Body of pancreas (tissue), 4 donors: ENCODE measurements at regions not wholly inside any gene's neighbourhood (a gene's known extent, or its start where the extent isn't known, plus 50 kb on each side); places are given as distances from the start of the nearest gene placed in this dataset.

Source experiments
- ATAC-seq: fragments of 150-250 bp; one replicate; pipeline ENCODE4 v1.9.1; 2016
- DNase-seq, 4 donors: peaks; one replicate each; pipeline ENCODE4 v3.0.0-alpha.2; 2019
- H3K27ac ChIP-seq, 4 donors: fragments of 200-600 bp; sonication (generic); 1 replicate in 3 of 4; 2 replicates in 1 of 4; pipeline versions ENCODE4 v1.5.1 to v1.6.1; 2016 to 2019; ENCODE audit warnings: mild to moderate bottlenecking in 1 of 4, mixed read lengths in 1 of 4, moderate library complexity in 1 of 4
- H3K27me3 ChIP-seq, 2 donors: fragments of 200-600 bp; sonication (generic); one replicate each; pipeline ENCODE4 v1.6.0; 2016; ENCODE audit warnings: mild to moderate bottlenecking in 1 of 2
- H3K36me3 ChIP-seq, 2 donors: fragments of 200-600 bp; sonication (generic); replicated peaks in 1 of 2; 2 replicates each; pipeline ENCODE4 v1.5.1; 2016; ENCODE audit warnings: low read depth in 2 of 2; ENCODE audit not compliant: insufficient read depth in 1 of 2
- H3K4me1 ChIP-seq: fragments of 200-600 bp; sonication (generic); one replicate; pipeline ENCODE4 v1.6.0; 2016
- H3K4me3 ChIP-seq, 2 donors: fragments of 200-600 bp; sonication (generic); 1 replicate in 1 of 2; 2 replicates in 1 of 2; pipeline ENCODE4 v1.5.1; 2016 to 2019
- H3K9me3 ChIP-seq, 3 donors: fragments of 200-600 bp; sonication (generic); 1 replicate in 2 of 3; 2 replicates in 1 of 3; pipeline ENCODE4 v1.5.1; 2016
- CTCF ChIP-seq, 7 experiments: fragments of 450-650 bp in 4 of 7; fragments of 200-600 bp in 3 of 7; sonication (generic) in 3 of 7; IDR thresholded peaks; one replicate each; pipeline ENCODE4 v1.5.1; 2016 to 2019; ENCODE audit warnings: antibody characterized with exemption in 7 of 7
- POLR2A ChIP-seq, 3 donors: fragments of 450-650 bp; IDR thresholded peaks; one replicate each; pipeline ENCODE4 v1.6.1; 2016; ENCODE audit warnings: antibody characterized with exemption in 3 of 3, mild to moderate bottlenecking in 2 of 3
- WGBS, 2 donors: methylation state at CpG; one replicate each; pipeline ENCODE4 v1.1.5; 2017; 5-methylcytosine and 5-hydroxymethylcytosine counted together
- intact Hi-C: fragments of 100-400 bp; cut with DNase I; formaldehyde crosslinking; loops from one replicate; pipeline ENCODE4 v1.15.1; 2023

- no peaks in the 10 kb centered on the region for H3K9me3 ChIP-seq
- TF ChIP-seq POLR2A (IDR thresholded peaks at IDR 0.05) = no peak
- TF ChIP-seq CTCF (IDR thresholded peaks at IDR 0.05) = no peak
- no peak overlapping the region for H3K4me3 ChIP-seq
- DNase-seq = no peak
- no peaks in the 10 kb centered on the region for H3K4me1 ChIP-seq
- no peak overlapping the region for H3K27ac ChIP-seq
- intact Hi-C loops = no loop called here
- 69 to 74% methylated on average over 10 of the region's 10 CpGs for WGBS, 2 donors
- no peaks in the 10 kb centered on the region for H3K27me3 ChIP-seq
- ATAC-seq = no peak
- no peaks in the 10 kb centered on the region for H3K36me3 ChIP-seq
Observed at GRCh38 chr16:55263271-55264250, 60.4 kb upstream of the IRX6 start.

GRCh38 chr16:55264949-55265348 is 59.1 kb upstream of the IRX6 start:
- no peak for DNase-seq
- Histone ChIP-seq H3K27ac (no peak overlapping the region), H3K4me3 (no peak overlapping the region), H3K36me3 (no peaks in the 10 kb centered on the region), H3K9me3 (no peaks in the 10 kb centered on the region), H3K27me3 (no peaks in the 10 kb centered on the region), H3K4me1 (no peaks in the 10 kb centered on the region)
- no peak for TF ChIP-seq CTCF (IDR thresholded peaks at IDR 0.05)
- no peak for TF ChIP-seq POLR2A (IDR thresholded peaks at IDR 0.05)
- ATAC-seq = no peak
- 60 to 74% methylated on average over 7 of the region's 7 CpGs for WGBS, 2 donors
- intact Hi-C loops = no loop called here

GRCh38 chr16:55265926-55266325 is 58.1 kb upstream of the IRX6 start:
- no peak for TF ChIP-seq POLR2A (IDR thresholded peaks at IDR 0.05)
- no peak for TF ChIP-seq CTCF (IDR thresholded peaks at IDR 0.05)
- H3K9me3 ChIP-seq = no peaks in the 10 kb centered on the region
- ATAC-seq (no peak), DNase-seq (no peak)
- 73 to 77% methylated on average over 2 of the region's 2 CpGs for WGBS, 2 donors
- no peaks in the 10 kb centered on the region for H3K4me1 ChIP-seq
- no peaks in the 10 kb centered on the region for H3K36me3 ChIP-seq
- H3K27ac ChIP-seq = no peak overlapping the region
- H3K4me3 ChIP-seq = no peak overlapping the region
- no peaks in the 10 kb centered on the region for H3K27me3 ChIP-seq
- intact Hi-C loops = no loop called here

- Histone ChIP-seq H3K36me3 (no peaks in the 10 kb centered on the region), H3K27ac (no peak overlapping the region), H3K4me3 (no peak overlapping the region), H3K4me1 (no peaks in the 10 kb centered on the region), H3K27me3 (no peaks in the 10 kb centered on the region), H3K9me3 (no peaks in the 10 kb centered on the region)
- ATAC-seq = no peak
- no peak for DNase-seq
- TF ChIP-seq CTCF (IDR thresholded peaks at IDR 0.05) = no peak
- no peak for TF ChIP-seq POLR2A (IDR thresholded peaks at IDR 0.05)
- 49 to 56% methylated on average over 5 of the region's 5 CpGs for WGBS, 2 donors
- intact Hi-C loops = no loop called here
Observed at GRCh38 chr16:55271945-55272513, 52.0 kb upstream of the IRX6 start.
